Left lung (tissue), 4 donors: ENCODE measurements at regions not wholly inside any gene's neighbourhood (a gene's known extent, or its start where the extent isn't known, plus 50 kb on each side); places are given as distances from the start of the nearest gene placed in this dataset.

Source experiments
- ATAC-seq: fragments of 200-7000 bp; cut with Tn5 transposase; one replicate; pipeline ENCODE4 v1.9.1; 2020; ENCODE audit warnings: moderate library complexity
- DNase-seq, 4 donors: peaks; one replicate each; pipeline ENCODE4 v3.0.0-alpha.2; 2013 to 2020
- H3K27ac ChIP-seq, 2 donors: fragments of 200-600 bp; sonication (generic) in 1 of 2; one replicate each; pipeline versions ENCODE4 v1.5.0 to v1.8.0; 2020 to 2021
- H3K27me3 ChIP-seq, 2 donors: fragments of 200-600 bp; sonication (generic) in 1 of 2; one replicate each; pipeline versions ENCODE4 v1.5.0 to v1.8.0; 2020 to 2021
- H3K36me3 ChIP-seq, 2 donors: fragments of 200-600 bp; sonication (generic) in 1 of 2; one replicate each; pipeline versions ENCODE4 v1.5.0 to v1.8.0; 2020 to 2021
- H3K4me1 ChIP-seq, 2 donors: fragments of 200-600 bp; one replicate each; pipeline ENCODE4 v1.8.0; 2021
- H3K4me3 ChIP-seq, 2 donors: fragments of 200-600 bp; sonication (generic) in 1 of 2; one replicate each; pipeline versions ENCODE4 v1.5.0 to v1.8.0; 2020 to 2021; ENCODE audit warnings: mild to moderate bottlenecking in 1 of 2
- H3K9me3 ChIP-seq, 2 donors: fragments of 200-600 bp; sonication (generic) in 1 of 2; one replicate each; pipeline versions ENCODE4 v1.5.0 to v1.8.0; 2020 to 2021
- CTCF ChIP-seq, 2 donors: fragments of 200-600 bp; sonication (generic) in 1 of 2; IDR thresholded peaks; one replicate each; pipeline versions ENCODE4 v1.5.0 to v1.8.0; 2021; ENCODE audit warnings: antibody characterized with exemption in 2 of 2
- intact Hi-C, 2 donors: fragments of 100-400 bp; cut with DNase I; formaldehyde crosslinking; loops; one replicate each; pipeline versions ENCODE4 v1.11.2 to v1.14.2; 2022
- donor health status: DM: no; HTN: yes; CAD: no.
- donor health status: DM: no; HTN: no; CAD: no.

- intact Hi-C loops = no loop called here
- peak; percentile 85 for ATAC-seq
Measured at GRCh38 chrX:45591650-45592049, 391.0 kb upstream of the DIPK2B start.

GRCh38 chrX:45584717-45585116 lies 384.0 kb upstream of the DIPK2B start:
- TF ChIP-seq CTCF (IDR thresholded peaks at IDR 0.05) = no peak
- intact Hi-C loops = no loop called here
- peak; percentile 69 for ATAC-seq

More at GRCh38 chrX:45591650-45592049, 391.0 kb upstream of the DIPK2B start:
- H3K27ac ChIP-seq = no peak overlapping the region
- H3K27me3 ChIP-seq = no peaks in the 10 kb centered on the region
- DNase-seq = no peak
- no peak overlapping the region for H3K4me3 ChIP-seq
- no peaks in the 10 kb centered on the region for H3K4me1 ChIP-seq
- H3K9me3 ChIP-seq = no peaks in the 10 kb centered on the region
- H3K36me3 ChIP-seq = no peaks in the 10 kb centered on the region
- no peak for TF ChIP-seq CTCF (IDR thresholded peaks at IDR 0.05)

GRCh38 chrX:45577361-45577760 lies 376.7 kb upstream of the DIPK2B start:
- Histone ChIP-seq H3K4me3 (no peak overlapping the region), H3K27ac (no peak overlapping the region), H3K27me3 (no peaks in the 10 kb centered on the region), H3K9me3 (peaks cover 0 to 2% of the 10 kb centered on the region in 2 donors), H3K36me3 (no peaks in the 10 kb centered on the region), H3K4me1 (no peaks in the 10 kb centered on the region)
- intact Hi-C loops = no loop called here
- TF ChIP-seq CTCF (IDR thresholded peaks at IDR 0.05) = no peak
- no peak for DNase-seq
- ATAC-seq = no peak

More at GRCh38 chrX:45584717-45585116, 384.0 kb upstream of the DIPK2B start:
- Histone ChIP-seq H3K27ac (no peak overlapping the region), H3K4me1 (no peaks in the 10 kb centered on the region), H3K36me3 (no peaks in the 10 kb centered on the region), H3K27me3 (no peaks in the 10 kb centered on the region), H3K9me3 (no peaks in the 10 kb centered on the region), H3K4me3 (no peak overlapping the region)
- DNase-seq = no peak

- ATAC-seq = no peak
- TF ChIP-seq CTCF (IDR thresholded peaks at IDR 0.05) = no peak
Measured at GRCh38 chrX:45571453-45571852, 370.8 kb upstream of the DIPK2B start.

GRCh38 chrX:45566456-45566855 lies 365.8 kb upstream of the DIPK2B start:
- Histone ChIP-seq H3K36me3 (no peaks in the 10 kb centered on the region), H3K27me3 (no peaks in the 10 kb centered on the region), H3K4me1 (no peaks in the 10 kb centered on the region), H3K4me3 (no peak overlapping the region), H3K27ac (no peak overlapping the region), H3K9me3 (no peaks in the 10 kb centered on the region)
- no peak for ATAC-seq
- no peak for TF ChIP-seq CTCF (IDR thresholded peaks at IDR 0.05)
- DNase-seq = no peak
- intact Hi-C loops = no loop called here

More at GRCh38 chrX:45571453-45571852, 370.8 kb upstream of the DIPK2B start:
- Histone ChIP-seq H3K27ac (no peak overlapping the region), H3K9me3 (no peaks in the 10 kb centered on the region), H3K27me3 (no peaks in the 10 kb centered on the region), H3K4me3 (no peak overlapping the region), H3K4me1 (no peaks in the 10 kb centered on the region), H3K36me3 (no peaks in the 10 kb centered on the region)
- no peak for DNase-seq
- intact Hi-C loops = no loop called here
